Natural killer cell (primary cell): ENCODE measurements at regions not wholly inside any gene's neighbourhood (a gene's known extent, or its start where the extent isn't known, plus 50 kb on each side); places are given as distances from the start of the nearest gene placed in this dataset.

ENCODE experiments used
- ATAC-seq, 3 donors: fragments of 150-1000 bp in 2 of 3; fragments of 200-7000 bp in 1 of 3; cut with Tn5 transposase; 1 replicate in 1 of 3; 2 replicates in 2 of 3; pipeline ENCODE4 v1.10.0; 2021; ENCODE audit warnings: mild to moderate bottlenecking in 2 of 3, moderate library complexity in 2 of 3
- DNase-seq, 2 donors: peaks; one replicate each; pipeline versions ENCODE4 v3.0.0 to v3.0.0-alpha.2; 2013 to 2021; ENCODE audit warnings: mixed read lengths in 1 of 2
- H3K27ac ChIP-seq: one replicate; pipeline ENCODE4 v1.5.1; 2013; ENCODE audit warnings: mild to moderate bottlenecking, low read length
- H3K27me3 ChIP-seq: one replicate; pipeline ENCODE4 v1.6.1; 2013; ENCODE audit warnings: low read length; ENCODE audit not compliant: control insufficient read depth, insufficient read depth
- H3K36me3 ChIP-seq: one replicate; pipeline ENCODE4 v1.6.1; 2013; ENCODE audit warnings: low read length; ENCODE audit not compliant: control insufficient read depth, insufficient read depth
- H3K4me1 ChIP-seq: one replicate; pipeline ENCODE4 v1.6.1; 2013; ENCODE audit warnings: low read length; ENCODE audit not compliant: control insufficient read depth, insufficient read depth
- H3K4me3 ChIP-seq: one replicate; pipeline ENCODE4 v1.5.1; 2013; ENCODE audit warnings: low read length
- H3K9me3 ChIP-seq: one replicate; pipeline ENCODE4 v1.6.1; 2013; ENCODE audit warnings: low read length; ENCODE audit not compliant: control insufficient read depth, insufficient read depth
- H3K27ac Mint-ChIP-seq, 2 donors: one replicate each; pipeline ENCODE4 v1.8.0; 2022; ENCODE audit warnings: mild to moderate bottlenecking in 2 of 2, mixed read lengths in 2 of 2, moderate library complexity in 1 of 2
- H3K27me3 Mint-ChIP-seq, 2 donors: one replicate each; pipeline ENCODE4 v1.8.0; 2022; ENCODE audit warnings: low read depth in 2 of 2, mixed read lengths in 2 of 2
- H3K36me3 Mint-ChIP-seq: one replicate; pipeline ENCODE4 v1.8.0; 2022; ENCODE audit warnings: mixed read lengths
- H3K4me1 Mint-ChIP-seq, 2 donors: one replicate each; pipeline ENCODE4 v1.8.0; 2022; ENCODE audit warnings: mixed read lengths in 2 of 2
- H3K4me3 Mint-ChIP-seq: one replicate; pipeline ENCODE4 v1.8.0; 2022; ENCODE audit warnings: mild to moderate bottlenecking, moderate library complexity, mixed read lengths
- H3K9me3 Mint-ChIP-seq, 2 donors: one replicate each; pipeline ENCODE4 v1.8.0; 2022; ENCODE audit warnings: mixed read lengths in 2 of 2
- WGBS: methylation state at CpG from one replicate; pipeline ENCODE4 v1.1.7; 2013; ENCODE audit warnings: missing lambda C conversion rate; ENCODE audit not compliant: insufficient coverage; 5-methylcytosine and 5-hydroxymethylcytosine counted together
- intact Hi-C: fragments of 100-400 bp; cut with micrococcal nuclease; formaldehyde crosslinking; loops from one replicate; pipeline ENCODE4 v1.14.2; 2022
- TF ChIP-seq, protein P1 (sequence below): fragments of 200-600 bp; IDR thresholded peaks from one replicate; pipeline ENCODE4 v1.8.0; 2022; ENCODE audit warnings: antibody characterized with exemption

DNA sequence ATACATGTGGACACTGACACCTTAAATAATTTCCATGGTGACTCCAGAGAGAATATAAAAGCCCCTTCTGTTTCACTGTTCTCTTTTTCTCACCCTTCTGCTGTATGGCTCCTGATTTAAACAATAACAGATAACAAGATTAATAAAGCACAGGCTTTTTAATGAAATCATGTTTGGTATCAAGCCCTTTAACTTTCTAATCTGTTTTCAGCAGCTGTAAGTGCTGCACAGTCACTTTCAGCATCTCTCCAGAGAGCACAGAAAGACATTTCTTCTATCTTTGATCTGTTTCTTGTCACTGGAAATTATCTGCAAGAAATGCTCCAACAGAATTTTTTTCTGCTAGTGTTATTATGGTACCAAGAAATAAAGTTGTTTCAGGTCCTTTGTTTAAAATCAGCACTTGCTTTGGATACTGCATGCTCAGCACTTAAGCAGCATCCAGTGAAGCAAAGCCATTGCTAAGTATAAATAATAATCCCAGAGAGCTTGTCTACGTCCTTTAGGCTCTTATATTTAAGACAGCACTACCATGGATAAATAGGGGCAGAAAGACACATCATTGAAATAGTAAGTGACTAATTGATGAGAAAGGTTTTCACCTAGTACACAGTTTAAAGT is 134.2 kb upstream of the CARD18 start:
- ATAC-seq (no peak), DNase-seq (no peak)
- WGBS = no CpG with 5 or more reads among the region's 1 CpG
- Histone ChIP-seq H3K36me3 (no peaks in the 10 kb centered on the region), H3K4me3 (no peak overlapping the region), H3K4me1 (no peaks in the 10 kb centered on the region), H3K27ac (no peak overlapping the region), H3K27me3 (no peaks in the 10 kb centered on the region), H3K9me3 (no peaks in the 10 kb centered on the region)
- TF ChIP-seq, protein P1, sequence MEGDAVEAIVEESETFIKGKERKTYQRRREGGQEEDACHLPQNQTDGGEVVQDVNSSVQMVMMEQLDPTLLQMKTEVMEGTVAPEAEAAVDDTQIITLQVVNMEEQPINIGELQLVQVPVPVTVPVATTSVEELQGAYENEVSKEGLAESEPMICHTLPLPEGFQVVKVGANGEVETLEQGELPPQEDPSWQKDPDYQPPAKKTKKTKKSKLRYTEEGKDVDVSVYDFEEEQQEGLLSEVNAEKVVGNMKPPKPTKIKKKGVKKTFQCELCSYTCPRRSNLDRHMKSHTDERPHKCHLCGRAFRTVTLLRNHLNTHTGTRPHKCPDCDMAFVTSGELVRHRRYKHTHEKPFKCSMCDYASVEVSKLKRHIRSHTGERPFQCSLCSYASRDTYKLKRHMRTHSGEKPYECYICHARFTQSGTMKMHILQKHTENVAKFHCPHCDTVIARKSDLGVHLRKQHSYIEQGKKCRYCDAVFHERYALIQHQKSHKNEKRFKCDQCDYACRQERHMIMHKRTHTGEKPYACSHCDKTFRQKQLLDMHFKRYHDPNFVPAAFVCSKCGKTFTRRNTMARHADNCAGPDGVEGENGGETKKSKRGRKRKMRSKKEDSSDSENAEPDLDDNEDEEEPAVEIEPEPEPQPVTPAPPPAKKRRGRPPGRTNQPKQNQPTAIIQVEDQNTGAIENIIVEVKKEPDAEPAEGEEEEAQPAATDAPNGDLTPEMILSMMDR = no peak
- H3K27me3 Mint-ChIP-seq = no peaks in the 10 kb centered on the region
- H3K36me3 Mint-ChIP-seq = no peaks in the 10 kb centered on the region
- no peaks in the 10 kb centered on the region for H3K4me1 Mint-ChIP-seq
- H3K27ac Mint-ChIP-seq = no peak overlapping the region
- no peak overlapping the region for H3K4me3 Mint-ChIP-seq
- peaks cover 0 to 2% of the 10 kb centered on the region in 2 donors for H3K9me3 Mint-ChIP-seq
- intact Hi-C loops = no loop called here

DNA sequence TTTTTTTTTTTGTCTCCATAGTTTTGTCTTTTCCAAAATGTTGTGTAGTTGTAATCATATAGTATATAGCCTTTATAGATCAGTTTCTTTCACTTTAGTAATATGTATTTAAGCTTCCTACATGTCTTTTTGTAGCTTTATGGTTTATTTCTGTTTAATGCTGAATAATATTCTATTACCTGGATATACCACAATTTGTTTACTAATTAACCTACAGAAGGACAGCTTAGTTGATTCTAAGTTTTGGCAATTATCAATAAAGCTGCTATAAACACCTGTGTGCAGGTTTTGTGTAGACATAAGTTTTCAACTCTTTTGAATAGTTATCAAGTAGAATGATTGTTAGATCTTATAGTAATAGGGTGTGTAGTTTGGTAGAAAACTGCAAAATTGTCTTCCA is 130.3 kb upstream of the CARD18 start:
- Mint-ChIP-seq H3K4me1 (no peaks in the 10 kb centered on the region), H3K36me3 (no peaks in the 10 kb centered on the region), H3K27ac (no peak overlapping the region), H3K4me3 (no peak overlapping the region), H3K27me3 (no peaks in the 10 kb centered on the region), H3K9me3 (peaks cover 0 to 6% of the 10 kb centered on the region in 2 donors)
- H3K4me1 ChIP-seq = no peaks in the 10 kb centered on the region
- no peak overlapping the region for H3K4me3 ChIP-seq
- DNase-seq = no peak
- no peak overlapping the region for H3K27ac ChIP-seq
- no peaks in the 10 kb centered on the region for H3K9me3 ChIP-seq
- TF ChIP-seq, protein P1 = no peak
- H3K36me3 ChIP-seq = no peaks in the 10 kb centered on the region
- no peaks in the 10 kb centered on the region for H3K27me3 ChIP-seq
- intact Hi-C loops = no loop called here
- ATAC-seq = no peak

DNA sequence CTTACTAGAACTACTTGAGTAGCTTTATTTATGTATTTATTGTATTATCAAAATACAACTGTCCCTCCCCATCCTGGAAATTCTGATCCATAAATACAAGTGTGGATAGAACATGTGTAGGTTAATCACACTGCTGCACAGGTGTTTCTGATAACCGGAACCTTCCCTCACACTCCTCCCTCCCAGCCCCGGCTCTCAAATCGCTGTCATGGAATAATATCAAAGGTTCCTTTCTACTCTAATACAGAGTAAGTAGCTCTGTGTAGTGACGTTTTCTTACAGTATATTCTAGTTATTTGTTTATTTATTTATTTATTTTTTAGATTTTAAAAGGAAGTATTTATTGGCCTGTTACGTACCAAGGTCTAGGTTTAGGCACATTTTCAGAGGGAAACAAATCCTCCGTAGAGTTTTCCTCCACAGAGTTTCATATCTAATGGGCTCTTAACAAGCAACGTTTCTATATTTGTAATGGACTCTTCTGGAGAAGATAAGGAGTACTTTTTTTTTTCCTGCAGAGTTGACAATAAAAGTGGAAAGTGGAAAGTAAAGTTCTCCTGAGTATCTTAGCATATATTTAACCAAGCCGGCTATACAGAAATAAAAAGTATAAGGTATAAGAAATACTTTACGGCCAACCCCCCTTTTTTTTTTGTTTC is 129.0 kb upstream of the CARD18 start:
- Mint-ChIP-seq H3K27ac (no peak overlapping the region), H3K36me3 (no peaks in the 10 kb centered on the region), H3K27me3 (no peaks in the 10 kb centered on the region), H3K4me1 (no peaks in the 10 kb centered on the region), H3K4me3 (no peak overlapping the region), H3K9me3 (peaks cover 0 to 6% of the 10 kb centered on the region in 2 donors)
- TF ChIP-seq, protein P1 = no peak
- H3K4me1 ChIP-seq = no peaks in the 10 kb centered on the region
- DNase-seq = no peak
- no peaks in the 10 kb centered on the region for H3K9me3 ChIP-seq
- WGBS = 86% methylated on average over 2 of the region's 9 CpGs
- no peak for ATAC-seq
- H3K27me3 ChIP-seq = no peaks in the 10 kb centered on the region
- no peak overlapping the region for H3K27ac ChIP-seq
- no peak overlapping the region for H3K4me3 ChIP-seq
- intact Hi-C loops = no loop called here
- H3K36me3 ChIP-seq = no peaks in the 10 kb centered on the region

DNA sequence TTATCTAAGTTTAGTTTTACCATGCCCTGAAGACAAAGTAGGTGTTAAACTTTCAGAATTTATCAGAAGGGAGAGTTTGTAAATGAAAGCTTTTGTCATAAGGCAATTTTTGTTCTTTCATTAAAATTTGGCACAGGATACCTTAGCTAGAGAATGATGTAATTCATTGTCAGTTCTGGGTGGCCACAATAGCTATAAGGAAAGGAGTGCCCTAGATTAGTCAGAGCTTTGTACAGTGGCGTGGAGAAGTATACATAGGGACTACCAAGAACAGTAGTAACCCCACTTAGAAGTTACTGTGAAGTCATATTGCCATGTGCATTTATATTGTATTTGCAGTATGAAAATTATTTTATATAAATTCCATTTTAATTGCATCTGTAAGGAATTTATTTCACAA is 126.3 kb upstream of the CARD18 start:
- Histone ChIP-seq H3K36me3 (no peaks in the 10 kb centered on the region), H3K4me3 (no peak overlapping the region), H3K27me3 (no peaks in the 10 kb centered on the region), H3K4me1 (no peaks in the 10 kb centered on the region), H3K9me3 (no peaks in the 10 kb centered on the region), H3K27ac (no peak overlapping the region)
- Mint-ChIP-seq H3K36me3 (no peaks in the 10 kb centered on the region), H3K9me3 (peaks cover 5 to 8% of the 10 kb centered on the region in 2 donors), H3K4me3 (no peak overlapping the region), H3K27me3 (peaks cover 4 to 6% of the 10 kb centered on the region in 2 donors), H3K4me1 (no peaks in the 10 kb centered on the region), H3K27ac (no peak overlapping the region)
- DNase-seq = no peak
- WGBS = 43% methylated on average over 1 of the region's 1 CpG
- intact Hi-C loops = no loop called here
- TF ChIP-seq, protein P1 = no peak
- no peak for ATAC-seq
